Natural killer cell treated with Interleukin-12 subunit alpha and Interleukin-12 subunit beta and Interleukin-15 and Interleukin-18, amount 100 ng/mL, for 72 hours (primary cell): ENCODE measurements at regions not wholly inside any gene's neighbourhood (a gene's known extent, or its start where the extent isn't known, plus 50 kb on each side); places are given as distances from the start of the nearest gene placed in this dataset.
"Not testable (repeated sequence)": the region's sequence is repeated elsewhere in the genome, so short reads cannot be mapped to it uniquely, and the experiment has no call there.

Experiments
- ATAC-seq, 2 donors: fragments of 150-1000 bp; cut with Tn5 transposase in 1 of 2; sonication (Bioruptor Pico), chemical (Tn5 transposase) in 1 of 2; 2 replicates each; pipeline ENCODE4 v1.10.0; 2021
- DNase-seq: peaks from one replicate; pipeline ENCODE4 v3.0.0; 2022; ENCODE audit warnings: low spot score
- H3K27ac Mint-ChIP-seq, 2 donors: 1 replicate in 1 of 2; 2 replicates in 1 of 2; pipeline ENCODE4 v1.8.0; 2022; ENCODE audit warnings: mixed read lengths in 2 of 2, mild to moderate bottlenecking in 1 of 2, moderate library complexity in 1 of 2
- H3K27me3 Mint-ChIP-seq, 2 donors: 1 replicate in 1 of 2; 2 replicates in 1 of 2; pipeline ENCODE4 v1.8.0; 2022; ENCODE audit warnings: mixed read lengths in 2 of 2
- H3K36me3 Mint-ChIP-seq: one replicate; pipeline ENCODE4 v1.8.0; 2022; ENCODE audit warnings: mixed read lengths
- H3K4me1 Mint-ChIP-seq, 2 donors: 1 replicate in 1 of 2; 2 replicates in 1 of 2; pipeline ENCODE4 v1.8.0; 2022; ENCODE audit warnings: low read depth in 2 of 2, mixed read lengths in 2 of 2, mild to moderate bottlenecking in 1 of 2
- H3K4me3 Mint-ChIP-seq: one replicate; pipeline ENCODE4 v1.8.0; 2022; ENCODE audit warnings: mixed read lengths
- H3K9me3 Mint-ChIP-seq: 2 replicates; pipeline ENCODE4 v1.8.0; 2022; ENCODE audit warnings: mixed read lengths

- Mint-ChIP-seq H3K4me1 (peaks cover 17 to 23% of the 10 kb centered on the region in 2 donors), H3K27ac (no peak overlapping the region), H3K9me3 (peaks cover 10% of the 10 kb centered on the region), H3K27me3 (peaks cover 19 to 33% of the 10 kb centered on the region in 2 donors), H3K36me3 (peaks cover 6% of the 10 kb centered on the region), H3K4me3 (no peak overlapping the region)
- ATAC-seq (no peak), DNase-seq (no peak)
These were observed 84.5 kb upstream of the FREM1 start for GRCh38 chr9:14994738-14995137.

DNA sequence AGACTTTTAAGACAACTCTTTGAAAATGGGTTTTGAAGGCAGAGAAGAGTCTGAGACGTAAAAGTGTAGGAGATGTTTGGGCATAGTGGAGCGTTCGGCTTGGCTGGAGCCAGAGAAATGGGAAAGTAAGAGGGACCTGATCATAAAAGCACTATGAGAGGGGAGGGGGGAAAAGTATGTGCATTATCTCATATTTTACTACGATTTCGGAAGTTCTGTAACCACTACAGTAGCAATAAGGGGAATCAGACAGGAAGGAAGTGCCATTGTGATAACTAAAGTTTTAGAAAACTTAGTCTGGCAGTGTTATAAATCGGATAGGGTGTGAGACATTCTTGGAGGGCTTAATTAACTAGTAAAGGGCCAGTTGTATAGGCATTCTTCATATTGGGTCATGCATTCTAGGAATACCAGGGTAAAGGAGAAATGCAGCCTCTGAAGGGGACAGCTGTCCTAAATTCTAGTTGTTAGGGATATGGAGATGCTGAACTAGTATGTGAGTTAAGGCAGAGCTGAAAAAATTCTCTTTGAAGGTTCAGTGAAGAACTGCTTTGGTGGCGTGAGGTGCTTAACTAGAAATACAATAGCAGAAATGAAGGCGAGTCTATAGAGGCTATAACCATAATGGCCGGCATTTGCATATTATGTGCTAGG is 83.8 kb upstream of the FREM1 start:
- H3K36me3 Mint-ChIP-seq: peaks cover 6% of the 10 kb centered on the region
- peaks cover 6% of the 10 kb centered on the region for H3K9me3 Mint-ChIP-seq
- H3K4me1 Mint-ChIP-seq: peaks cover 17 to 23% of the 10 kb centered on the region in 2 donors
- H3K27ac Mint-ChIP-seq: peak overlapping the region in 1 of 2 donors; percentile 22
- peak overlapping the region; percentile 72 for H3K4me3 Mint-ChIP-seq
- ATAC-seq (no peak), DNase-seq (no peak)
- H3K27me3 Mint-ChIP-seq: peaks cover 16 to 33% of the 10 kb centered on the region in 2 donors

- Mint-ChIP-seq H3K4me1 (peaks cover 17 to 23% of the 10 kb centered on the region in 2 donors), H3K27me3 (peaks cover 16 to 33% of the 10 kb centered on the region in 2 donors), H3K27ac (peak overlapping the region; percentile 22 to 34), H3K36me3 (peaks cover 6% of the 10 kb centered on the region), H3K9me3 (peaks cover 6% of the 10 kb centered on the region), H3K4me3 (peak overlapping the region; percentile 77)
- DNase-seq (no peak), ATAC-seq (peak; percentile 41 to 66)
These were observed 83.0 kb upstream of the FREM1 start for GRCh38 chr9:14993061-14993800.

DNA sequence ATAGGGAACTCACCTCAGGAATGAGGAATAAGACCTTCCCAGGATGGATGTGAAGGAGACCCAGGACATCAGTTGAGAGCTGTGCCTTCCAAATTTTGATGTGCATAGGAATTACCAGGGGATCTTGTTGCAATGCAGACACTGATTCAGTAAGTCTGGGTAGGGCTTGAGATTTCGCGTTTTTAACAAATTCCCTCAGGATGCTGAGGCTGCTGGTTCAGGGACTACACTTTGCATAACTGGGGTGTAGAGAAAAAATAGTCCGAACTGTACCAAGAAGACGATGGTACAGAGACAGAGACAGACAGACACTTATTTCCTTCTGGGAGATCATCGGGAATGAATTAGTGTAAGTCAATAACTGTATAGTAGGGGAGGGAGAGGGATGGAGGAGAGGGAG is 82.3 kb upstream of the FREM1 start:
- H3K27ac Mint-ChIP-seq: peak overlapping the region in 1 of 2 donors; percentile 34
- H3K27me3 Mint-ChIP-seq: peaks cover 16 to 33% of the 10 kb centered on the region in 2 donors
- H3K36me3 Mint-ChIP-seq: peaks cover 6% of the 10 kb centered on the region
- DNase-seq: no peak
- peaks cover 17 to 23% of the 10 kb centered on the region in 2 donors for H3K4me1 Mint-ChIP-seq
- ATAC-seq: no peak
- peak overlapping the region; percentile 77 for H3K4me3 Mint-ChIP-seq
- H3K9me3 Mint-ChIP-seq: peaks cover 9% of the 10 kb centered on the region

GRCh38 chr9:14992081-14992480 is 81.9 kb upstream of the FREM1 start:
- no peak overlapping the region for H3K27ac Mint-ChIP-seq
- H3K4me1 Mint-ChIP-seq: peaks cover 17 to 23% of the 10 kb centered on the region in 2 donors
- peaks cover 9% of the 10 kb centered on the region for H3K9me3 Mint-ChIP-seq
- peaks cover 6% of the 10 kb centered on the region for H3K36me3 Mint-ChIP-seq
- peaks cover 16 to 32% of the 10 kb centered on the region in 2 donors for H3K27me3 Mint-ChIP-seq
- peak overlapping the region; percentile 77 for H3K4me3 Mint-ChIP-seq
- ATAC-seq (no peak), DNase-seq (no peak)

DNA sequence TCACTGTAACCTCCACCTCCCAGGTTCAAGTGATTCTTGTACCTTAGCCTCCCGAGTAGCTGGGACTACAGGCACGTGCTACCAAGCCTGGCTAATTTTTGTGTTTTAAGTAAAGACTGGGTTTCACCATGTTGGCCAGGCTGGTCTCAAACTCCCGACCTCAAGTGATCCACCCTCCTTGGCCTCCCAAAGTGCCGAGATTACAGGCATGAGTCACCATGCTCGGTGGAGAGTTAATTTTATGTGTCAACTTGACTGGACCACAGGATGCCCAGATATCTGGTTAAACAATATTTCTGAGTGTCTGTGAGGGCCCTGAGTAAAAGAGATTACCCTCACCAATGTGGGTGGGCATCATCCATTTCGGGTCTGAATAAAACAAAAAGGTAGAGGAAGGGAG is 80.4 kb upstream of the FREM1 start:
- not testable (repeated sequence) for H3K4me3 Mint-ChIP-seq, H3K27ac Mint-ChIP-seq, H3K9me3 Mint-ChIP-seq, H3K36me3 Mint-ChIP-seq, DNase-seq, ATAC-seq
- Mint-ChIP-seq H3K4me1 (peaks cover 17 to 23% of the 10 kb centered on the region in 2 donors), H3K27me3 (peaks cover 16 to 26% of the 10 kb centered on the region in 2 donors)

DNA sequence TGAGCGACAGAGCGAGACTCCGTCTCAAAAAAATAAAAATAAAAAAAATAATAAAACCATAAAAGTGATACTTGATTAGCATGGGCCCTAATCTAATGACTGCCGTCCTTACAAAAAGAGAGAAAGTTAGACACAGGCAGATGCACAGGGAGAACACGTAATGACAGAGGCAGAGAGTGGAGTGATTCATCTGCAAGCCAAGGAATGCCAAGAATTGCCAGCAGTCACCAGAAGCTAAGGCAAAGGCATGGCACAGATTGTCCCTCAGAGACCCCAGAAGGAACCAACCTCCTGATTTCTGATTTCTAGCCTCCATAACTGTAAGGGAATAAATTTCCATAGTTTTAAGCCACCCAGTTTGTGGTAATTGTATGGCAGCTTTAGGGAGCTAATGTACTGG is 79.6 kb upstream of the FREM1 start:
- Mint-ChIP-seq H3K27ac (no peak overlapping the region), H3K4me1 (peaks cover 17 to 23% of the 10 kb centered on the region in 2 donors), H3K36me3 (peaks cover 6% of the 10 kb centered on the region), H3K4me3 (no peak overlapping the region), H3K27me3 (peaks cover 13 to 26% of the 10 kb centered on the region in 2 donors), H3K9me3 (peaks cover 9% of the 10 kb centered on the region)
- ATAC-seq (no peak), DNase-seq (no peak)

GRCh38 chr9:14989336-14989735 is 79.1 kb upstream of the FREM1 start:
- DNase-seq, H3K27ac Mint-ChIP-seq, H3K36me3 Mint-ChIP-seq, H3K4me3 Mint-ChIP-seq, ATAC-seq: not testable (repeated sequence)
- H3K9me3 Mint-ChIP-seq: peaks cover 11% of the 10 kb centered on the region
- peaks cover 13 to 26% of the 10 kb centered on the region in 2 donors for H3K27me3 Mint-ChIP-seq
- H3K4me1 Mint-ChIP-seq: peaks cover 17 to 23% of the 10 kb centered on the region in 2 donors

- Mint-ChIP-seq H3K27ac (no peak overlapping the region), H3K27me3 (peaks cover 5 to 15% of the 10 kb centered on the region in 2 donors), H3K9me3 (peaks cover 6% of the 10 kb centered on the region), H3K4me3 (no peak overlapping the region), H3K4me1 (peaks cover 6 to 14% of the 10 kb centered on the region in 2 donors), H3K36me3 (peaks cover 6% of the 10 kb centered on the region)
- ATAC-seq: no peak
- no peak for DNase-seq
These were observed 77.6 kb upstream of the FREM1 start for GRCh38 chr9:14987858-14988257.

GRCh38 chr9:14985419-14985818 is 75.2 kb upstream of the FREM1 start:
- Mint-ChIP-seq H3K4me3 (no peak overlapping the region), H3K4me1 (no peaks in the 10 kb centered on the region), H3K36me3 (no peaks in the 10 kb centered on the region), H3K27me3 (peaks cover 0 to 2% of the 10 kb centered on the region in 2 donors), H3K9me3 (peaks cover 6% of the 10 kb centered on the region), H3K27ac (no peak overlapping the region)
- ATAC-seq: no peak
- DNase-seq: no peak

- no peak overlapping the region for H3K27ac Mint-ChIP-seq
- ATAC-seq (no peak), DNase-seq (no peak)
- H3K4me3 Mint-ChIP-seq: no peak overlapping the region
- no peaks in the 10 kb centered on the region for H3K4me1 Mint-ChIP-seq
- H3K9me3 Mint-ChIP-seq: peaks cover 8% of the 10 kb centered on the region
- no peaks in the 10 kb centered on the region for H3K36me3 Mint-ChIP-seq
- peaks cover 0 to 2% of the 10 kb centered on the region in 2 donors for H3K27me3 Mint-ChIP-seq
These were observed 73.4 kb upstream of the FREM1 start for GRCh38 chr9:14983599-14983998.

DNA sequence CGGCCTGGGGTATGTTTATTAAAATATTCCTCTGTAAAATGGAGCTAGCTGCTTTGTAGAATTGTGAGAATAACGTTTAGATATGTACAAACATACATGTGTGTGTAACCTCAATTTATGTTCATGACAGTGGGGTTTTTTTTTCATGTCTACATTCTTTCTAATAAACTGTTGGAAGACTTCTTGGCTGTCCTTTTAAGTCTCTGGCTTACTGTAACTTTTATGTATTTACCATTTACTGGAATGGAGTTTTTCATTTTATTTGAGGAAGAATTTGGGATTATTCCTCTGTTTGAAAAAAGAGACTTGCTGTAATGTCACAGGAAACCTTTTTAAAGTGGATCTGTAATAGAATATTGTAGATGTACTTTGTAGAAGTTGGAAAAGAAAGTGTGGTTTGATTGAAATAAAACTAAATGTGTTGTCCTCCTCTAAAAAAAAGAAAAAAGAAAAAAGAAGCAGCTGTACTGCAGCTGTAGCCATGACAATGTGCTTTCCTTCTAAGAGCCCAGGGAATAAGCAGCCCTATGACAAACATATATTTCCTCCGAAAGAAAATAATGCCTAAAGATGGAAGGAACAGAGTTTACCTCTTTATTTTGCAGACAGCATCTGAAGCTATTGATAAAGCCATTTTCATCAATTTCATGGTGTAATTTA is 71.2 kb upstream of the FREM1 start:
- Mint-ChIP-seq H3K27me3 (peaks cover 0 to 2% of the 10 kb centered on the region in 2 donors), H3K4me1 (no peaks in the 10 kb centered on the region), H3K9me3 (peaks cover 7% of the 10 kb centered on the region), H3K36me3 (no peaks in the 10 kb centered on the region), H3K27ac (no peak overlapping the region), H3K4me3 (no peak overlapping the region)
- ATAC-seq (no peak), DNase-seq (no peak)

- peaks cover 3% of the 10 kb centered on the region for H3K9me3 Mint-ChIP-seq
- H3K36me3 Mint-ChIP-seq: no peaks in the 10 kb centered on the region
- no peak for DNase-seq
- ATAC-seq: peak in 1 of 2 donors; percentile 32
- H3K4me1 Mint-ChIP-seq: no peaks in the 10 kb centered on the region
- H3K27me3 Mint-ChIP-seq: peaks cover 0 to 2% of the 10 kb centered on the region in 2 donors
- no peak overlapping the region for H3K4me3 Mint-ChIP-seq
- no peak overlapping the region for H3K27ac Mint-ChIP-seq
These were observed 68.1 kb upstream of the FREM1 start for GRCh38 chr9:14978022-14979000.
